ENCODE measurements at regions not wholly inside any gene's neighbourhood (a gene's known extent, or its start where the extent isn't known, plus 50 kb on each side); places are given as distances from the start of the nearest gene placed in this dataset.

DNA sequence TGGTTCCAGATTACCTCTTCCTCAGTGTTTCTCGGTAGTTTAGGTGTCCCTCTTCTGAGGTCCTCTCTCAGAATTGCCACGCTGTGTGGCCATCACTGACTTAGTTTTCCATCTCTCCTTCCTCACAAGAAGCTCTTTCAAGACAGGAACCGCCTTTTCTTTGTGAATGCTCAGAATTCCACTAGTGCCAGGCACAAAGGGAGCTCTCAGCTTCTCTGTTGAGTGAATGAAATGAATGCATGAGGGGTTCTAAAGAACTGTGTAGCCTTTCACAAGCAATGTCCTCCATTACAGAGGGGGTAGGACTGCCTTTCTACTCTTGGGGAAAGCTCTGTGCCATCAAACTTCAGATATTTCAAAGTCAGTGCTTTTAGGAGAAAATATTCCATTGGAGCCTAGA is 546.8 kb downstream of the RWDD3 start:
- TF ChIP-seq POLR2AphosphoS5 (IDR thresholded peaks at IDR 0.05; ENCODE audit: low read depth, low read length), result no peak
- TF ChIP-seq POLR2A (IDR thresholded peaks at IDR 0.05; ENCODE audit: low read depth, low read length), result no peak

Data from GM12892 (cell line).